ACHN (cell line): ENCODE measurements at regions not wholly inside any gene's neighbourhood (a gene's known extent, or its start where the extent isn't known, plus 50 kb on each side); places are given as distances from the start of the nearest gene placed in this dataset.

ENCODE experiments used
- DNase-seq: peaks from one replicate; pipeline ENCODE4 v3.0.0-alpha.2; 2015
- in situ Hi-C: cut with HindIII; loops from 2 replicates; pipeline ENCODE4 v1.10.0; 2017; ENCODE audit warnings: low sequenced_read_pairs, low pct_ligation_motif_present, low pct_unique_long_range_greater_than_20kb

- in situ Hi-C loops = no loop called here
- DNase-seq = no peak
Measured at GRCh38 chr10:33535866-33536265, 201.4 kb upstream of the NRP1 start.

- no peak for DNase-seq
- in situ Hi-C loops = no loop called here
Measured at GRCh38 chr10:33534416-33534815, 199.9 kb upstream of the NRP1 start.

GRCh38 chr10:33533612-33534011, 199.1 kb upstream of the NRP1 start:
- in situ Hi-C loops = no loop called here
- DNase-seq = no peak

GRCh38 chr10:33532901-33533300, 198.4 kb upstream of the NRP1 start:
- no peak for DNase-seq
- in situ Hi-C loops = no loop called here

- in situ Hi-C loops = no loop called here
- DNase-seq = no peak
Measured at GRCh38 chr10:33529234-33529633, 194.8 kb upstream of the NRP1 start.

- DNase-seq = no peak
- in situ Hi-C loops = no loop called here
Measured at GRCh38 chr10:33524966-33525365, 190.5 kb upstream of the NRP1 start.

GRCh38 chr10:33524041-33524440, 189.6 kb upstream of the NRP1 start:
- in situ Hi-C loops = no loop called here
- no peak for DNase-seq

- in situ Hi-C loops = no loop called here
- no peak for DNase-seq
Measured at GRCh38 chr10:33523236-33523792, 188.8 kb upstream of the NRP1 start.

GRCh38 chr10:33521904-33522303, 187.4 kb upstream of the NRP1 start:
- no peak for DNase-seq
- in situ Hi-C loops = no loop called here

GRCh38 chr10:33521062-33521461, 186.6 kb upstream of the NRP1 start:
- in situ Hi-C loops = no loop called here
- DNase-seq = no peak

- DNase-seq = no peak
- in situ Hi-C loops = no loop called here
Measured at GRCh38 chr10:33520223-33520622, 185.8 kb upstream of the NRP1 start.

- in situ Hi-C loops = no loop called here
- DNase-seq = no peak
Measured at GRCh38 chr10:33519130-33519860, 184.8 kb upstream of the NRP1 start.

GRCh38 chr10:33510206-33510605, 175.7 kb upstream of the NRP1 start:
- no peak for DNase-seq
- in situ Hi-C loops = no loop called here

- in situ Hi-C loops = no loop called here
- peak; percentile 65 for DNase-seq
Measured at GRCh38 chr10:33509231-33509831, 174.9 kb upstream of the NRP1 start.

GRCh38 chr10:33507662-33508425, 173.4 kb upstream of the NRP1 start:
- DNase-seq = no peak
- in situ Hi-C loops = no loop called here

GRCh38 chr10:33506838-33507661, 172.6 kb upstream of the NRP1 start:
- in situ Hi-C loops = no loop called here
- no peak for DNase-seq

- in situ Hi-C loops = no loop called here
- DNase-seq = no peak
Measured at GRCh38 chr10:33506391-33506790, 171.9 kb upstream of the NRP1 start.

GRCh38 chr10:33501161-33501560, 166.7 kb upstream of the NRP1 start:
- DNase-seq = no peak
- in situ Hi-C loops = no loop called here
